ENCODE measurements at regions not wholly inside any gene's neighbourhood (a gene's known extent, or its start where the extent isn't known, plus 50 kb on each side); places are given as distances from the start of the nearest gene placed in this dataset.

GRCh38 chr5:58363461-58364249, 96.2 kb downstream of the PLK2 start:
- Histone ChIP-seq H3K4me3 (ENCODE audit: low read length in 2 of 2) (no peak overlapping the region), H3K4me2 (ENCODE audit: insufficient read depth, low read length, poor library complexity, severe bottlenecking) (no peak overlapping the region), H4K8ac (ENCODE audit: low read depth, low read length) (no peak overlapping the region), H3K27ac (replicated peaks; ENCODE audit: low read length) (no peak overlapping the region), H2BK15ac (ENCODE audit: low read length) (no peak overlapping the region), H4K91ac (ENCODE audit: low read depth, low read length, poor library complexity) (no peak overlapping the region), H3K79me1 (ENCODE audit: low read depth, low read length) (no peaks in the 10 kb centered on the region), H2BK12ac (ENCODE audit: low read length) (no peak overlapping the region), H3K23ac (ENCODE audit: low read depth, low read length, poor library complexity) (no peak overlapping the region), H3K18ac (ENCODE audit: low read length) (no peak overlapping the region), H3K27me3 (ENCODE audit: control insufficient read depth in 3 of 3, insufficient read depth in 3 of 3, low read depth in 1 of 3, low read length in 3 of 3) (no peaks in the 10 kb centered on the region), H3K4ac (ENCODE audit: low read length) (no peak overlapping the region), H3K4me1 (ENCODE audit: control insufficient read depth in 2 of 2, insufficient read depth in 1 of 2, low read depth in 1 of 2, low read length in 2 of 2) (no peaks in the 10 kb centered on the region), H2AFZ (ENCODE audit: low read length) (no peak overlapping the region), H3K9ac (ENCODE audit: low read depth, low read length, poor library complexity) (no peak overlapping the region), H2AK5ac (ENCODE audit: low read depth, low read length) (no peak overlapping the region), H2BK5ac (ENCODE audit: low read length) (no peak overlapping the region), H3K9me3 (replicated peaks in 1 of 2; ENCODE audit: control insufficient read depth in 2 of 2, insufficient read depth in 1 of 2, low read depth in 1 of 2, low read length in 2 of 2) (no peaks in the 10 kb centered on the region), H3K36me3 (replicated peaks in 1 of 2; ENCODE audit: control insufficient read depth in 2 of 2, insufficient read depth in 2 of 2, low read length in 2 of 2) (no peaks in the 10 kb centered on the region), H3K14ac (ENCODE audit: low read length) (no peak overlapping the region), H2BK120ac (ENCODE audit: low read depth, low read length) (no peak overlapping the region)
- DNase-seq (ENCODE audit: low spot score): no peak
- no CpG with 5 or more reads among the region's 8 CpGs for WGBS, 2 donors (ENCODE audit: extremely low coverage in 2 of 2, insufficient read length in 2 of 2, insufficient replicate concordance in 1 of 2)

GRCh38 chr5:58362135-58362534, 97.8 kb downstream of the PLK2 start:
- Histone ChIP-seq H3K14ac (ENCODE audit: low read length) (no peak overlapping the region), H3K18ac (ENCODE audit: low read length) (no peak overlapping the region), H3K9me3 (replicated peaks in 1 of 2; ENCODE audit: control insufficient read depth in 2 of 2, insufficient read depth in 1 of 2, low read depth in 1 of 2, low read length in 2 of 2) (no peaks in the 10 kb centered on the region), H2BK12ac (ENCODE audit: low read length) (no peak overlapping the region), H4K8ac (ENCODE audit: low read depth, low read length) (no peak overlapping the region), H2AFZ (ENCODE audit: low read length) (no peak overlapping the region), H3K79me1 (ENCODE audit: low read depth, low read length) (no peaks in the 10 kb centered on the region), H3K36me3 (replicated peaks in 1 of 2; ENCODE audit: control insufficient read depth in 2 of 2, insufficient read depth in 2 of 2, low read length in 2 of 2) (no peaks in the 10 kb centered on the region), H3K4me2 (ENCODE audit: insufficient read depth, low read length, poor library complexity, severe bottlenecking) (no peak overlapping the region), H3K23ac (ENCODE audit: low read depth, low read length, poor library complexity) (no peak overlapping the region), H2AK5ac (ENCODE audit: low read depth, low read length) (no peak overlapping the region), H3K4me3 (ENCODE audit: low read length in 2 of 2) (no peak overlapping the region), H3K4me1 (ENCODE audit: control insufficient read depth in 2 of 2, insufficient read depth in 1 of 2, low read depth in 1 of 2, low read length in 2 of 2) (no peaks in the 10 kb centered on the region), H3K4ac (ENCODE audit: low read length) (no peak overlapping the region), H4K91ac (ENCODE audit: low read depth, low read length, poor library complexity) (no peak overlapping the region), H3K9ac (ENCODE audit: low read depth, low read length, poor library complexity) (no peak overlapping the region), H2BK120ac (ENCODE audit: low read depth, low read length) (no peak overlapping the region), H3K27me3 (ENCODE audit: control insufficient read depth in 3 of 3, insufficient read depth in 3 of 3, low read depth in 1 of 3, low read length in 3 of 3) (no peaks in the 10 kb centered on the region), H2BK15ac (ENCODE audit: low read length) (no peak overlapping the region), H3K27ac (replicated peaks; ENCODE audit: low read length) (no peak overlapping the region), H2BK5ac (ENCODE audit: low read length) (no peak overlapping the region)
- no peak for DNase-seq (ENCODE audit: low spot score)
- WGBS, 2 donors (ENCODE audit: extremely low coverage in 2 of 2, insufficient read length in 2 of 2, insufficient replicate concordance in 1 of 2): no CpG with 5 or more reads among the region's 3 CpGs

- H3K14ac ChIP-seq (ENCODE audit: low read length): no peak overlapping the region
- H3K18ac ChIP-seq (ENCODE audit: low read length): no peak overlapping the region
- no peaks in the 10 kb centered on the region for H3K9me3 ChIP-seq (replicated peaks in 1 of 2; ENCODE audit: control insufficient read depth in 2 of 2, insufficient read depth in 1 of 2, low read depth in 1 of 2, low read length in 2 of 2)
- H2AK5ac ChIP-seq (ENCODE audit: low read depth, low read length): no peak overlapping the region
- no peak overlapping the region for H2BK15ac ChIP-seq (ENCODE audit: low read length)
- no CpG with 5 or more reads among the region's 2 CpGs for WGBS, 2 donors (ENCODE audit: extremely low coverage in 2 of 2, insufficient read length in 2 of 2, insufficient replicate concordance in 1 of 2)
- no peaks in the 10 kb centered on the region for H3K79me1 ChIP-seq (ENCODE audit: low read depth, low read length)
- H4K91ac ChIP-seq (ENCODE audit: low read depth, low read length, poor library complexity): no peak overlapping the region
- H3K4me2 ChIP-seq (ENCODE audit: insufficient read depth, low read length, poor library complexity, severe bottlenecking): no peak overlapping the region
- H3K27me3 ChIP-seq (ENCODE audit: control insufficient read depth in 3 of 3, insufficient read depth in 3 of 3, low read depth in 1 of 3, low read length in 3 of 3): no peaks in the 10 kb centered on the region
- H2BK5ac ChIP-seq (ENCODE audit: low read length): no peak overlapping the region
- no peak for DNase-seq (ENCODE audit: low spot score)
- no peak overlapping the region for H4K8ac ChIP-seq (ENCODE audit: low read depth, low read length)
- no peak overlapping the region for H3K9ac ChIP-seq (ENCODE audit: low read depth, low read length, poor library complexity)
- H2AFZ ChIP-seq (ENCODE audit: low read length): no peak overlapping the region
- H3K4me1 ChIP-seq (ENCODE audit: control insufficient read depth in 2 of 2, insufficient read depth in 1 of 2, low read depth in 1 of 2, low read length in 2 of 2): no peaks in the 10 kb centered on the region
- H3K4me3 ChIP-seq (ENCODE audit: low read length in 2 of 2): no peak overlapping the region
- no peak overlapping the region for H3K23ac ChIP-seq (ENCODE audit: low read depth, low read length, poor library complexity)
- H3K4ac ChIP-seq (ENCODE audit: low read length): no peak overlapping the region
- H3K27ac ChIP-seq (replicated peaks; ENCODE audit: low read length): no peak overlapping the region
- no peaks in the 10 kb centered on the region for H3K36me3 ChIP-seq (replicated peaks in 1 of 2; ENCODE audit: control insufficient read depth in 2 of 2, insufficient read depth in 2 of 2, low read length in 2 of 2)
- H2BK12ac ChIP-seq (ENCODE audit: low read length): no peak overlapping the region
- no peak overlapping the region for H2BK120ac ChIP-seq (ENCODE audit: low read depth, low read length)
Observed at GRCh38 chr5:58360794-58361193, 99.1 kb downstream of the PLK2 start.

GRCh38 chr5:58359981-58360380, 99.9 kb downstream of the PLK2 start:
- Histone ChIP-seq H3K4me1 (ENCODE audit: control insufficient read depth in 2 of 2, insufficient read depth in 1 of 2, low read depth in 1 of 2, low read length in 2 of 2) (no peaks in the 10 kb centered on the region), H2AK5ac (ENCODE audit: low read depth, low read length) (no peak overlapping the region), H3K9ac (ENCODE audit: low read depth, low read length, poor library complexity) (no peak overlapping the region), H3K14ac (ENCODE audit: low read length) (no peak overlapping the region), H2BK12ac (ENCODE audit: low read length) (no peak overlapping the region), H4K8ac (ENCODE audit: low read depth, low read length) (no peak overlapping the region), H3K4me3 (ENCODE audit: low read length in 2 of 2) (no peak overlapping the region), H3K4me2 (ENCODE audit: insufficient read depth, low read length, poor library complexity, severe bottlenecking) (no peak overlapping the region), H3K27me3 (ENCODE audit: control insufficient read depth in 3 of 3, insufficient read depth in 3 of 3, low read depth in 1 of 3, low read length in 3 of 3) (no peaks in the 10 kb centered on the region), H3K4ac (ENCODE audit: low read length) (no peak overlapping the region), H3K18ac (ENCODE audit: low read length) (no peak overlapping the region), H2AFZ (ENCODE audit: low read length) (no peak overlapping the region), H3K27ac (replicated peaks; ENCODE audit: low read length) (no peak overlapping the region), H3K9me3 (replicated peaks in 1 of 2; ENCODE audit: control insufficient read depth in 2 of 2, insufficient read depth in 1 of 2, low read depth in 1 of 2, low read length in 2 of 2) (no peaks in the 10 kb centered on the region), H2BK15ac (ENCODE audit: low read length) (no peak overlapping the region), H2BK5ac (ENCODE audit: low read length) (no peak overlapping the region), H3K36me3 (replicated peaks in 1 of 2; ENCODE audit: control insufficient read depth in 2 of 2, insufficient read depth in 2 of 2, low read length in 2 of 2) (no peaks in the 10 kb centered on the region), H4K91ac (ENCODE audit: low read depth, low read length, poor library complexity) (no peak overlapping the region), H3K79me1 (ENCODE audit: low read depth, low read length) (no peaks in the 10 kb centered on the region), H3K23ac (ENCODE audit: low read depth, low read length, poor library complexity) (no peak overlapping the region), H2BK120ac (ENCODE audit: low read depth, low read length) (no peak overlapping the region)
- WGBS, 2 donors (ENCODE audit: extremely low coverage in 2 of 2, insufficient read length in 2 of 2, insufficient replicate concordance in 1 of 2): no CpG with 5 or more reads among the region's 3 CpGs
- DNase-seq (ENCODE audit: low spot score): no peak

All from neuronal stem cell (in vitro differentiated cells).